ENCODE measurements at regions not wholly inside any gene's neighbourhood (a gene's known extent, or its start where the extent isn't known, plus 50 kb on each side); places are given as distances from the start of the nearest gene placed in this dataset.

- no peak for TF ChIP-seq POLR2A (IDR thresholded peaks at IDR 0.05)
- TF ChIP-seq, protein P1, sequence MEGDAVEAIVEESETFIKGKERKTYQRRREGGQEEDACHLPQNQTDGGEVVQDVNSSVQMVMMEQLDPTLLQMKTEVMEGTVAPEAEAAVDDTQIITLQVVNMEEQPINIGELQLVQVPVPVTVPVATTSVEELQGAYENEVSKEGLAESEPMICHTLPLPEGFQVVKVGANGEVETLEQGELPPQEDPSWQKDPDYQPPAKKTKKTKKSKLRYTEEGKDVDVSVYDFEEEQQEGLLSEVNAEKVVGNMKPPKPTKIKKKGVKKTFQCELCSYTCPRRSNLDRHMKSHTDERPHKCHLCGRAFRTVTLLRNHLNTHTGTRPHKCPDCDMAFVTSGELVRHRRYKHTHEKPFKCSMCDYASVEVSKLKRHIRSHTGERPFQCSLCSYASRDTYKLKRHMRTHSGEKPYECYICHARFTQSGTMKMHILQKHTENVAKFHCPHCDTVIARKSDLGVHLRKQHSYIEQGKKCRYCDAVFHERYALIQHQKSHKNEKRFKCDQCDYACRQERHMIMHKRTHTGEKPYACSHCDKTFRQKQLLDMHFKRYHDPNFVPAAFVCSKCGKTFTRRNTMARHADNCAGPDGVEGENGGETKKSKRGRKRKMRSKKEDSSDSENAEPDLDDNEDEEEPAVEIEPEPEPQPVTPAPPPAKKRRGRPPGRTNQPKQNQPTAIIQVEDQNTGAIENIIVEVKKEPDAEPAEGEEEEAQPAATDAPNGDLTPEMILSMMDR (IDR thresholded peaks at IDR 0.05 in 8 of 11, conservative IDR thresholded peaks at IDR 0.05 in 3 of 11), result no peak
Measured at GRCh38 chr6:11902527-11902926, 109.6 kb upstream of the HIVEP1 start.

Measured in spleen (tissue), 7 donors.